GM18867 (cell line): ENCODE measurements at regions not wholly inside any gene's neighbourhood (a gene's known extent, or its start where the extent isn't known, plus 50 kb on each side); places are given as distances from the start of the nearest gene placed in this dataset.

Experiments used
- ATAC-seq: cut with Tn5 transposase; IDR thresholded peaks from one replicate; pipeline ENCODE4 v1.9.1; 2021; ENCODE audit warnings: mild to moderate bottlenecking, moderate library complexity; ENCODE audit not compliant: unreplicated experiment

DNA sequence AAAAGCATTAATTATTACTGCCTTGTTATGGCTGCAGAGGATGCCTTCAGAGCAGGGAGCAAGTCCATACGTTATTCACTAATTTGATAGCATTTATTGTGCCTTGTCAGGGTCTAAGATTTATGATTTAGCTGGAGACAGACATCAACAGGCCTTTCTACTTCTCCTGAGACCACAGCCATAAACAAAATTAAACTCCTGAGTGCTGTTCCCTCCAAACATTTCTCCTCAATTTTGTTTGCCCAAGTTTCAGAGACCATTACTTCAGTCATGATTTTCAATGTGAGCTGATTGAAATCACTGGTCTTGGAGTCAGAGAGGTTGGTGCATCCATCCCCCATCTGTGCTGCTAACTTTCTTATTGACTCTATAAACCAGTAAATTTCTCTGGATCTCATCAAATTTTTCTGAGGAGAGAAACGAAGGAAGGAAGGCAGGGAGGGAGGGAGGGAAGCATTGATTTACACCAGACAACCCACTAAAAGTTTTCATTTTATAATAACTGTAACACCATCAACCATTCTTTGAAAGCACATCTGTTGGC, 423.6 kb upstream of the CDH11 start:
- ATAC-seq, result no peak

DNA sequence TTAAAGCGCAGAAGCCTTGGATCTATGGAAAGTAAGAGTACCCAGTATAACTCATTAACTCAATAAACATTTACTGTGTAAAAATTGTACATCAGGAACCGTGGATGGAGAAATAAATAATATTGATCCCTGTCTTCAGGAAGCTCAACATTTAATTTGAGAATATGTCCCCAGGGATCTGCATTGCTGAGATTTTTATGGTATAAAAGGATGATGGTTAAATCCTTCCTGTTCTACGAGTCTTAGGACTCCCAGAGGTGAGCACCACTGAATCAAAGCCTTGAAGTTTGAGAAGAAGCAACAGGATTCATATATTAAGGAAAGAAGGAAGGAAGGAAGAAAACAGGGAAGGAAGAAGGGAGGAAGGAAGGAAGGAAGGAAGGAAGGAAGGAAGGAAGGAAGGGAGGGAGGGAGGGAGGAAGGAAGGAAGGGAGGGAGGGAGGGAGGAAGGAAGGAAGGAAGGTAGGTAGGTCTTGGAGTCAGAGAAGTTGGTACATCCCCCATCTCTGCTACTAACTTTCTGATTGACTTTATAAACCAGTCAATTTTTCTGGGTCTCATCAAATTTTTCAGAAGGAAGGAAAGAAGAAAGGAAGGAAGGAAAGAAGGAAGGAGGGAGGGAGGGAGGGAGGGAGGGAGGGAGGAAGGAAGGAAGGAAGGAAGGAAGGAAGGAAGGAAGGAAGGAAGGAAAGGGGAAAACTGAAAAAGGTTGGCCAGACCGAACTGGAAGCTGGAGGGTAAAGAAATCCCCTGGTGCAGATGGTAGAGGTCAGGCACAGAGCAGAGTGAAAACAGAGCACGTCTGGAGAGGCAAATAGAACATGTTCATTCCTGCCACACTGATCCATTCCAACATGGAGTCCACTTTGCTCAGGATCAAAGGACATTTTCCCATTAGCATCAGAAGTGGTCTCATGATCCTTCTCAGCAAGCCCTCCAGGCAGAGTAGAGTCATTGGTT, 422.2 kb upstream of the CDH11 start:
- no peak for ATAC-seq

DNA sequence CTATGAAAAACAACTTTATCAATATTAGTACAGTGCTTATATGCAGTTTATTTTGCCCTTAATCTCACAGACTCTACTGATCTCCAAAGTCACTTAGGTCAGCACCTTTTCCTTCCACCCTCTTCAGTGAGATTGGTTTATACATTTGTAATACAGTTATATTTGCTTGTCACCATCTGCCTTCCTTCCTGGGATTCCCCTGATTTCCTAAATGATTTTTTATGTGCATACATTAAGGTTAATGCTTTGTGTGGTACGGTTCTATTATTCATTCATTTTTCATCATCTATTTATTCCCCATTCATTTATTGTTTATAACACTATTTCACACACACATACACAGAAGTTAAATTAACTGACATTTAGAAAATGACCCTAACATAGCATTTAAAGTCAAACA, 419.8 kb upstream of the CDH11 start:
- no peak for ATAC-seq

DNA sequence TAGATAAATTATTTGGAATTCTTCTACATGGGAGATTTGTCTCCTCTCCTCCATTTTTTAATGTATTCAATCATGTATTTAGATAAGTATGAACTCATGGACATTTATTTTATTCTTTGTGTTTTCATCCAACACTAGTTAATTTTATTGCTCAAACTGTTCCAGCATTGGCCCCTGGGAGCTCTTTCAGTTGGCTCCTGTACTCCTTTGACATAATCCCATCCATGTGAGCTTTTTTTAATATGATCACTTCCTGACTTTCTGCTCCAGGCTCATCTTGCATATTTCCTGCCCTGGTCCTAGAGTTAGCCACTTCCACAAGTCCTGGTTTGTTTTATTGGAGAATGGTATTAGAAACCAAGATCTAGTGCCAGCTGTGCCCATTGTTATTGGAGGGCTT, 419.0 kb upstream of the CDH11 start:
- no peak for ATAC-seq

DNA sequence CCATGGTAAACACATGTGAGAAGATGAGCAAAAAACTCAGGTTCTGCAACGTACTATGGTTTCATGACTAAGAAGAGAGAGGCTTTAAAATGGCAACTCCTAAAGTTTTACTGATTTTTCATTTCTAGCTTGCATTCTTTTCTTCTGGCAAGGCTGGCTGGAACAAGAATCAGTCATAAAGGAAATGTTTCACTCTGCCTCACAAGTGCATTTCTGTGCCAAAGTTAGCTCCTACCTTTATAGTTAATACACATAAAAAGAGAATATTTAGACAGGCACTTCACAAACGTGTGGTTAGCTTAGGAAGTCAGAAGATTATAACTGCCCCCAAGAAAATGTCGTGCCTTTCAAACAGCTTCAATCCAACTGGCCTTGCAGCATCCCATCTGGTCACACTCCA, 417.1 kb upstream of the CDH11 start:
- ATAC-seq, result no peak

DNA sequence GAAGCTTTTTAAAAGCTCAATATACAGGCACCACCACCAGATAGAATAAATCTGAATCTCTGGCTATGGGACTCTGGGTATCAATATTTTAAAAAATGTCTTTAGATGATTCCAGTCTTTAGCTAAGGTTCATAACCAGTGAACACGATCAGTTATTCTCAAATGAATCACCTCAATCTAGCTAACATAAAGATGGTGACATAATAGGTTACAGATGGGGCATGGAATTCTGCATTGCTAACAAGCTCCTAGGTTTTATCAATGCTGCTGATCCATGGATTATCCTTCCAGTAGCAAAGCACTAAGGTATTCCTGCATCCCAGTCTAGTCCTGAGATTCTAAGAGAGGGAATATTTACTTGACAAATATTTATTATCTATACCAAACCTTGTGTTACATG, 415.5 kb upstream of the CDH11 start:
- no peak for ATAC-seq

DNA sequence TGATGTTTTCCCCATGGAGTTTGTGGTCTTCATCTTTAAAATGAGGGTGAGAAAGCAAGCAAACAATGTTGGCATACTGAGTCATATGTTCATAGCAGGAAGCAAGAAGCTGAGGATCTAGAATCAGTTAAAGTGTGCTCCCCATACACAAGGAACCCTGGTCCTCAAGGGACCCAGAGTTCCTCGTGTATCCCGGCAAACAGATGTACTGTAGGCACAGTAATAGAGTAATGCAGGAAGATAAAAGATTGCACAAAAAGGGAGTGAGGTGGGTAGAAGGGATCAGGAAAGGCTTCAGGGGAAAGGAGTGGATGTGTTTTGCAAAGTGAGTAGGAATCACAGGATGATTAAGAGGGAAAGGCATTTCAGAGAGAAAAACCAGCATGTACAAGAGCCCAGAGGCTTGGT, 412.3 kb upstream of the CDH11 start:
- ATAC-seq, result no peak

DNA sequence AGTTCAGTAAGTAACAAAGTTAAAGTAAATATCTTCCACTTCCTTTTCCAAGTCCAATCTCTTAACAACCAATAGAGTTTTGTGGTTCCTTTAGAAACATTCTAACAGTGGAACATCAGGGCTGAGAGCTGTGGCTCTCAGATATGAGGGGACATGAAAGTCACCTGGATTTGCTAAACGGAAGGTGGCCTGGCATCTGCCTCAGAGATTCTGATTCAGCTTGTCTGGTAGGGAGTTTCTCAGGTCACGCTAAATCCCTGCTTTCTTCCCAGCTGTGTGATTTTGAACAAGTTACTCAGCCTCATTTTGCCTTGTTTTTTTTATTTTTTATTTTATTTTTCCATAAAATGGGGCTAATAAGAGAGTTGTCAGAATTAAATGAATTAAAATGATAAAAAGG, 411.0 kb upstream of the CDH11 start:
- ATAC-seq, result no peak

DNA sequence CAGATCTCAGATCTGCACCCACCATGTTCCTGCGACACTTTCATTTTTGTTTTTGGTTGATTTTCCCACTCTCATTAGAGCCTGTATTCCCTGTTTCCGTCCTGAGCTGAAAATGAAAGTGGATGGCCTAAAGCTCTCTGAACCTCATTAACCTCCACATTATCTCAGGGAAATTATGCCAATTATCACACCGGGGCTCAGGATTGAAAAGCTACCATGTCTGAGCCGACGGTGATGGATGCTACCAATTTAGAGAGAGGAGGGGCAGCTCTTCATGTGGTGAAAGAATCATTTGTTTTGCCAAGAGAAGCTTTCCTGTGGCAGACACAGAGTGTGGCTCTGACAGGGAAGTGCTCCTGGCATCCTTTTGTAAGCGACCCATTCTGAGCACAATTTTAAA, 410.4 kb upstream of the CDH11 start:
- ATAC-seq, result no peak

DNA sequence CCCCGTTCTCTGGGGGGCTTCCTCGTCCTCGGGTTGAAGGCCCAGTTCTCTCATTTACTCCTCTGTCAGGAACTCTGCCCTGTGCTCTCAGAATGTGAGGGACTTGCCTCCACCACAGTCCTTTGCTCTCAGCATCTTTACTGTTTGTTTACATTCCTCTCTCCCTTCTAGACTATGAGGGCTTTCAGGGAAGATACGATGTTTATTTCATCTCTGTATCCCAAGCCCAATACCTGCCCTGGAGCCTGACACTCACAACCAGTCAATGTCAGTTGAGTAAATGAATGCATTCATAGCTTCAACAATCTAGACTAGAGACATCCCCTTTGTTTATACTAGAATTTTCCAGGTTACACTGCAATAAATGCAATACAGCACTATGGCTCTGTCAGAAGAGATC, 409.6 kb upstream of the CDH11 start:
- no peak for ATAC-seq

DNA sequence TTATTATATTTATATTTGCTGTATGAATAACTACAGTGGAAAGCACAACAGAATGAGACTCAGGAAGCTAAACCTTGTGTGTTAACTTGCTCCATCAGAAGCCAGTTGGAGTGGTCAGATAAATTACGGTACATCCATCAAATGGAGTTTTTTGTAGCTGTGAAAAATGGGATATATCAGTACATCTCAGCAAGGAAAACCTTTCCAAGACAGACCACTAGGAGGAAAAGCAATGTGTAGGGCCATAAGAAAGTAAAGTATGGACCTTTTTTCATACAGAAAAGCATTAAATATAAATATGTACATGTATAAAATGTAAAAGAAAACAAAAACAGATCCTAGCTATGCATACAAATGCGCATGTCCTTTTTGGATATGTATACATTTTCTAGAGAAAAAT, 403.8 kb upstream of the CDH11 start:
- ATAC-seq, result no peak

DNA sequence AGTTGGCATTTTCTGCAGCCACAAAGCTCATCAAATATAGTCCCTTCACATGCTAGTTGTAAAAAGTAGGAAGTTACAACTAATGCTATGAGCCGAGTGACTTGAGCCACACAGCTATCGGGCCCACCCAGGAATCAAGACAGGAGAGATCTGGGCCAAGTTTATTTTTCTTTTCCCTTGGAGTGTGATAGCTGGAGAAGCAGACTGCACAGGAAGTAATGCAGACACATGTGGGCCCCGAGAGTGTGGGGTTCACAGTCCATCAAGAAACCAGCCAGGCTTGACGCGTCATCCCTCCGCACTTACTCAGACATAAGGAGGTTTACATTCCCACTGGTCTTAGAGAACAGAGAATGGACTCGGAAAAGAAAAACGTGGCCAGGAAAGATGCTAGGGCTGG, 403.1 kb upstream of the CDH11 start:
- no peak for ATAC-seq

DNA sequence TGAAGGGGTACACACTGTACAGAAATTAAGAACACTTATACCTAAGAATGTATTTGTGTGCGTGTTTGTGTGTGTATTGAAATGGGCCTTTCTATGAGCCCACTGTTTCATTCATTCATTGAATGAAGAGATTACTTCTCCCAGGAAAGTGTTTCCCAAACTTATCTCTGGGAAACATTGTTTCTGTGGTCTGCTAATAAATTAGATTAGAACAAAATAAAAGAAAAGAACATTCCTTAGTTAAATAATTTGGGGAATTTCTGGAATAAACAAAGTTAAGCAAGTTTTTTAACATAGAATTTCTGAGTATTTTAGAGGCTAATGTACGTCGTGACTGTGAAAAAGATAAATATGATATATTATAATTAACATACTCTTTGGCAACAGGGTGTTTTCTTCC, 402.4 kb upstream of the CDH11 start:
- no peak for ATAC-seq

DNA sequence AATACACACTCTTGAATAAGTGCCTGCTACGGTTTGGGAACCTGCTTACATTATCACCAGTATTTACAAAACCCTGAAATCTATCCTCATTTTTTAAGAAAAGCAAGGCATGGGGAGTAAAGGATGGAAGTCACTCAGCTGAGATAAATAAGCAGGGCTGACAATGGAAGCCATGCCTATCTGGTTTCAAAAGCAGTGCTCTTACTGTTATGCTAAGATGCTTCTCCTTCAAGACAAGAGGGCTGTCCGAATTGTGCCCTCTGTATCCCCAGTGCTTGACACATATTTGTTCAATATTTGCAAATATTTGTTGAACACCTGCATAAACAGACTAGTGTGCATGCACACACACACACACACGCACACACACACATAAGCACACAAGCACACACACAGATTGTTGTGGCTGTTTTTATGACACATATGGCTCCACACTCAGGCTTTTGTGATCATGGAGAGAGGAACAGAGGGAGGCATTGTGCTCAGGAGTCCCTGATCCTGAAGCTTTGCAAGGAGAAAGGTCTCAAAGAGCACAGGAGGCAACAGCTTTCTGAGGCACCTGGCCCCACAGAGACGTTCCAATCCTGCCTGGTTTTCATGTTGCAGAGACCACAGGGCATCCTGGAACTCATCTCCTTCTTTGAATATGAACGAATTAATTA, 401.6 kb upstream of the CDH11 start:
- ATAC-seq, result no peak

DNA sequence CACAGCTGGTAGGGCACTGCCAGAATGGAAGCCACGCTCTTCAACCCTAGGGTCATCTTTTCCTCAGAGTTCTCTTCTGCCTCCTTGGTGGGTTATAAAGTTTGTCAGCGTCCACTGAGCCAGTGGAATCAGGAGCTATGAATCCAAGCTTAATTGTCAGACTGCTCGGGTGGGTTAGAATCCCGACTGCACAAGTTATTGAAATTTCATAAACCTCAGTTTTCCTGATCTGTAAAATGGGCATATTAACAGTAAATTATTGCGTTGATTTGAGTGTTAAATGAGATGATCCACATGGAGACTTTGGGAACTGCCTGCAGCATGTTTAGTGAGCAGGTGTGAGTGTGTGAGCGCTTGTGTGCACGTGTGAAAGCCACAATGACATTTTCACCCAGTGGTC, 400.5 kb upstream of the CDH11 start:
- ATAC-seq, result no peak

DNA sequence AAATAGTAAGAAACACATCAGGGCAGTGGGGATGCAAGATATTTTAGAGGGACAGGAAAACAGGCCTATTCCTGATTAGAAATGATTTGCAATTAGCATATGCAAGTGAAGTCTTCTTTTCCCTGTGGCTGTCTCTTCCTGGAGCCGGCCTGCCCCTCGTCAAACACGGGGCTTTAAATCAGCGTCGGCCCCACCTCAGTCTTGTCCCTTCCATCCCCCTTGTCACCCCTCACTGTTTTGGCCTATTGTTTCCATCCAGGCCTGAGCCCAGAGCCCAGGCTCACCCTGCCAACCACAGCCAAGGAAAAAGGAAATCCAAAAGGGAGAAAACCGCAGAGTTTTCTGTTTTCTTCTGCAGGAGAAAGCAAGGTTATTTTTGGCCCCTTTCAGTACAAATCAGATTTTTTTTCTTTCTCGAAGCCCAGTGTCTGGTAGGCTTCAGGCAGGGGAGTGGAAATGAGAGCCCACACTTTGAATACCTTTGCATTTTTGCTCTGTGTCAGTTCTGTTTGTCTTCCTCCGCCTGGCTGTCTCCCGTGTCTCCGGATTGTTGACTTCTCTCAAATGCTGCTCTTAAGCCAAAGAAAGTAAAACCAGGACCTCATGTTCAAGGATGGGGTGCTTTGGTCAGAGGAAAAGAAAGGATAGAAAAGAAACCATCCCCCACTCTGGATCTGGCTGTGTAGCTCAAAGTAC, 399.9 kb upstream of the CDH11 start:
- ATAC-seq, result no peak

DNA sequence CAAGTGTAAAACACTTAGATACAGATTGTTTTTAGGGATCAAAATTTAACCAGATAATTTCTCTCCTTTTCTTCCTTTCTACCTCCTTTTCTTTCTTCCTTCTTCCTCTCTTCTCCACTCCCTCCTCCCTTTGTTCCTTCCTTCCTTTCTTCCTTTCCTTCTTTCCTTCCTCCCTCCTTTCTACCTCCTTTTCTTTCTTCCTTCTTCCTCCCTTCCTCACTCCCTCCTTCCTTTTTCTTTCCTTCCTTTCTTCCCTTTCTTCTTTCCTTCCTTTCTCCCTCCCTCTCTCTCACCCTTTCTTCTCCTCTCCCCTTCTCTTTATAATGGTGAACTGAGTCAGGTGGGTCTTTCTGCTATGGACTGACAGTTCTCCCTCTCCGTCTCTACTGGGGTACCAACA, 397.5 kb upstream of the CDH11 start:
- no peak for ATAC-seq

DNA sequence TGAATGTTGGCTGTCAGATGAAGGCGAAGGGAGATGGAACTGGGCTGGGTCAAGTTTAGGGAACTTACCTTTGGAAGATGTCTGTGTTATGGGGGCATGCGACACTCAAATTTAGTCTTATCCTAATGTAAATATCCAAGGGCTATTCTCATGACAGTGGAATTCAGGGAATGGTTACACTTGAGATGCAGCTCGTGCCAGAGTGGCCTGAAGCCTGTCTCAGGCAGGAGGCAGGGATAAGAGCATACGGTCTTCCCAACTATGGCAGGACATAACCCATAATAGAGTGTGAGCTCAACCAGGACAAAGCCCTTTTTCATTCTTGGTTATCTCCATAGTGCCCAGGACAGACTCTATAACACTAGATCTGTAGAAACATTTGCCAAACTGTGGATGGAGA, 393.3 kb upstream of the CDH11 start:
- ATAC-seq, result no peak

DNA sequence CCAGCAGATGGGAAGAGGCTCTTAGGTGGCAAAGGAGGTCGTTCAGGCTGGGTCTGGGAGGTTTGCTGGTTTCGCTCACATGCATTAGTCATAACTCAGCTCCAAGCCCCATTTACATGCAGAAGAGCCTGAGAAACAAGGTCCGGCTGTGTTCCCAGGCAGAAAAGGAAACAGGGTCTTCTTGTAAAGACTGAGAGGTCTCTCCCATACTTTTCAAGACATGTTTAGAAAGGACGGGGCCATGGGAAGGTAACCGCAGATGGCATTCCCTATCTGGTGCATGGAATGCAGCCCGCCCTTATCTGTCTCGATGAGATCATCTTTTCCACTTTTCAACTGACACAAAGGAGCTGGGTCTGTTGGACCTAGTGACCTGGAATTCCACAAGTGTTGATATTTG, 389.0 kb upstream of the CDH11 start:
- ATAC-seq, result no peak

DNA sequence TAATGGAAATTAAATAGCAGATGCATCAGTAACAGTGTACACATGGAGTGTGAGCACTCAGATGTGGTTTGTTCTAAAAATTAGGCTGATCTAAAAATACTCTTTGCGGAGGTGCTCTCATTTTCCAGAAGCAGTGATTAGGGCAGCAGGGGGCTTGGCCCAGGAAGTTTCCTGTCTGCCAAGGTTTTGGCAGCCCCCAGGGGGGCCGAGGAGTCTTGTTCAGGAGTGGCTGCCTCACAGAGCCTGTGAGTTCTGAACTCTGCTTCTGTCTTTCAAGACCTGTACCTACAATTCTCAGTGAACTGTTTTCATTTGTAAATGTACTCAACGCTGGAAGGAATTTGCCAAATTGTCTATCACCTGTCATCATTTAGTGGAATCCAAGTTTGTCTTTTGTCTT, 388.4 kb upstream of the CDH11 start:
- no peak for ATAC-seq

DNA sequence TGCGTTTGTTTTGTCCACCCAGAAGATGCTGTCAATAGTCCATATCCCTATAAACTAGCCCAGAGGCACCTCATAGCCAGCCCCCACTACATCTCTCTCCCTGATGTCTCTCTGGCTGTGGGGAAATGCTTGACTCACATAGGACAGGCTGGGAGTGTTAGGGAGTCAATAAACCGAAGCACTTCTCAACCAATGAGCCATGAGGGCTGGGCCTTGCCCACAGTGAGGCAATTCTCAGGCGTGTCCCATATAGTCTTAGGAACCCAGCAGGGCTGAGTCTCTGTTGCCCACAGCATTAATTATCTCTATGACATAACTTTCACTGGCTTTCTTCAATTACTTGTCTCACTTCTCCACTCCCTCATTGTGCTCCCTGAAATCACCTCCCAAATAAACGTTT, 387.3 kb upstream of the CDH11 start:
- no peak for ATAC-seq

DNA sequence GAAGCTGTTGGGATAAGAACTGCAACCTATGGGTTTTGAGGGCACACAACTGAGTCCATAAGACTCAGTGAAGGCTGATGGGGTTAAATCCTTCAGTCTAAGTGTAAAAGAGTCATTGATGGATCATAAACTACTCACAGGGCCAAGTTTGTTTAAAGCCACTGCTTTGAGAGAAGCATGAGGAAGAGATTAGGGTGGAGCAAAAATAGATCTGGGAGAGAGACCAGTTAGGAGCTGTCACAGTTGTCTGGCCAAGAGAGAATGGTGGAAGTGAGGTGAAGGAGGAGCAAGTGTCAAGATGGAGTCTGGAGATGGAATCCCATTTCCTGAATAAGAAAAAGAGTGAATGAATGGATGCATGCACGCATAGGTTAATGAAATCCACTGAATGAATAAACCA, 379.1 kb upstream of the CDH11 start:
- ATAC-seq, result no peak
